DOHH2 (cell line): ENCODE measurements at regions not wholly inside any gene's neighbourhood (a gene's known extent, or its start where the extent isn't known, plus 50 kb on each side); places are given as distances from the start of the nearest gene placed in this dataset.

Source experiments
- EZH2phosphoT487 ChIP-seq: fragments of 200-600 bp; sonication (generic); IDR thresholded peaks from 2 replicates; pipeline ENCODE4 v1.6.1; 2017; ENCODE audit warnings: borderline replicate concordance, mild to moderate bottlenecking, antibody characterized with exemption, low read length, moderate library complexity, mixed read lengths
- TF ChIP-seq, protein P1 (sequence below): fragments of 200-600 bp; sonication (generic); IDR thresholded peaks from one replicate; pipeline ENCODE4 v1.5.1; 2014; ENCODE audit warnings: antibody characterized with exemption, mild to moderate bottlenecking, low read depth, low read length; ENCODE audit not compliant: poor library complexity, severe bottlenecking

DNA sequence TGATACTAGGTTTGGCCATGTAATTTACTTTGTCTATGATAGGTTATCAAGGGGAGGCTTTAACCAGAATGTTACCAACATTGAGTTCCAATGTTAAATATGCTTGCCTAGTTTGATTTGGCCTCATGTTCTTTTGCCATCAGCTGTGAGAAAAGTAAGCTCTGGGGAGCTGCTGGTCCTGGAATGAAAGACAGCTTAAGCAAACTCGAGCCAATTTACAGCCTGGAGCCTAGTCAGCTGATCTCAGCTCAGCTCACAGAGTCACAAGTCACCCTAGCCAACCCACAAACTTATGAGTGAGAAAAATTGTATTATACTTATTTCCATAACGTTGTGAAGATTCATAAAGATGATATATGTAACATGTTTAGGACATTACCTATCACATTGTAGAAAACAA is 426.7 kb downstream of the RWDD3 start:
- TF ChIP-seq, protein P1, sequence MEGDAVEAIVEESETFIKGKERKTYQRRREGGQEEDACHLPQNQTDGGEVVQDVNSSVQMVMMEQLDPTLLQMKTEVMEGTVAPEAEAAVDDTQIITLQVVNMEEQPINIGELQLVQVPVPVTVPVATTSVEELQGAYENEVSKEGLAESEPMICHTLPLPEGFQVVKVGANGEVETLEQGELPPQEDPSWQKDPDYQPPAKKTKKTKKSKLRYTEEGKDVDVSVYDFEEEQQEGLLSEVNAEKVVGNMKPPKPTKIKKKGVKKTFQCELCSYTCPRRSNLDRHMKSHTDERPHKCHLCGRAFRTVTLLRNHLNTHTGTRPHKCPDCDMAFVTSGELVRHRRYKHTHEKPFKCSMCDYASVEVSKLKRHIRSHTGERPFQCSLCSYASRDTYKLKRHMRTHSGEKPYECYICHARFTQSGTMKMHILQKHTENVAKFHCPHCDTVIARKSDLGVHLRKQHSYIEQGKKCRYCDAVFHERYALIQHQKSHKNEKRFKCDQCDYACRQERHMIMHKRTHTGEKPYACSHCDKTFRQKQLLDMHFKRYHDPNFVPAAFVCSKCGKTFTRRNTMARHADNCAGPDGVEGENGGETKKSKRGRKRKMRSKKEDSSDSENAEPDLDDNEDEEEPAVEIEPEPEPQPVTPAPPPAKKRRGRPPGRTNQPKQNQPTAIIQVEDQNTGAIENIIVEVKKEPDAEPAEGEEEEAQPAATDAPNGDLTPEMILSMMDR: no peak
- TF ChIP-seq EZH2phosphoT487: no peak
